Coronary artery (tissue), 2 donors: ENCODE measurements at regions not wholly inside any gene's neighbourhood (a gene's known extent, or its start where the extent isn't known, plus 50 kb on each side); places are given as distances from the start of the nearest gene placed in this dataset.

Experiments used
- DNase-seq: peaks from one replicate; pipeline ENCODE4 v3.0.0-alpha.2; 2017; ENCODE audit warnings: low spot score
- H3K27ac ChIP-seq, 2 donors: fragments of 200-600 bp; sonication (generic); one replicate each; pipeline ENCODE4 v1.5.1; 2016 to 2019
- H3K4me3 ChIP-seq: fragments of 200-600 bp; sonication (generic); 2 replicates; pipeline ENCODE4 v1.5.1; 2016; ENCODE audit warnings: mild to moderate bottlenecking, moderate library complexity
- TF ChIP-seq, protein P1 (sequence below): fragments of 200-600 bp; sonication (generic); IDR thresholded peaks from one replicate; pipeline ENCODE4 v1.5.1; 2019; ENCODE audit warnings: antibody characterized with exemption

DNA sequence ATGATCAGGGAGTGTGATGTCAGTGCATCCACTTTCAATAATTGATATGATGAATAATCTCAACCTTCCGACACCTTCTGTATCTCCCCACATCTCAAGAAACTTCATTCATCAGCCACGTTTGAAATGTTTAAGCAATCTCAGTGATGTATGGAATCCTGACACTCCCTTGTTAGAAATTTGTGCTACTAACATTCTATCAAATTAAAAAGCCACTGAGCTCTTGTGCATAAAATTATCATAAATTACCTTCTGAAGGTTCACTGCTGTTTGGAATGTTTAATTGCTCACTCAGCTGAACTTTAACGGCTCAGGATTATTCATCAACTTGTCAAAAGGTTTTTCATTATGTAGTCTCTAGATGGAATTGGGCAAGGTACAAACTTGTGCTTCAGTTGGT is 108.4 kb upstream of the DPH6 start:
- no peak overlapping the region for H3K27ac ChIP-seq
- TF ChIP-seq, protein P1, sequence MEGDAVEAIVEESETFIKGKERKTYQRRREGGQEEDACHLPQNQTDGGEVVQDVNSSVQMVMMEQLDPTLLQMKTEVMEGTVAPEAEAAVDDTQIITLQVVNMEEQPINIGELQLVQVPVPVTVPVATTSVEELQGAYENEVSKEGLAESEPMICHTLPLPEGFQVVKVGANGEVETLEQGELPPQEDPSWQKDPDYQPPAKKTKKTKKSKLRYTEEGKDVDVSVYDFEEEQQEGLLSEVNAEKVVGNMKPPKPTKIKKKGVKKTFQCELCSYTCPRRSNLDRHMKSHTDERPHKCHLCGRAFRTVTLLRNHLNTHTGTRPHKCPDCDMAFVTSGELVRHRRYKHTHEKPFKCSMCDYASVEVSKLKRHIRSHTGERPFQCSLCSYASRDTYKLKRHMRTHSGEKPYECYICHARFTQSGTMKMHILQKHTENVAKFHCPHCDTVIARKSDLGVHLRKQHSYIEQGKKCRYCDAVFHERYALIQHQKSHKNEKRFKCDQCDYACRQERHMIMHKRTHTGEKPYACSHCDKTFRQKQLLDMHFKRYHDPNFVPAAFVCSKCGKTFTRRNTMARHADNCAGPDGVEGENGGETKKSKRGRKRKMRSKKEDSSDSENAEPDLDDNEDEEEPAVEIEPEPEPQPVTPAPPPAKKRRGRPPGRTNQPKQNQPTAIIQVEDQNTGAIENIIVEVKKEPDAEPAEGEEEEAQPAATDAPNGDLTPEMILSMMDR, result no peak

DNA sequence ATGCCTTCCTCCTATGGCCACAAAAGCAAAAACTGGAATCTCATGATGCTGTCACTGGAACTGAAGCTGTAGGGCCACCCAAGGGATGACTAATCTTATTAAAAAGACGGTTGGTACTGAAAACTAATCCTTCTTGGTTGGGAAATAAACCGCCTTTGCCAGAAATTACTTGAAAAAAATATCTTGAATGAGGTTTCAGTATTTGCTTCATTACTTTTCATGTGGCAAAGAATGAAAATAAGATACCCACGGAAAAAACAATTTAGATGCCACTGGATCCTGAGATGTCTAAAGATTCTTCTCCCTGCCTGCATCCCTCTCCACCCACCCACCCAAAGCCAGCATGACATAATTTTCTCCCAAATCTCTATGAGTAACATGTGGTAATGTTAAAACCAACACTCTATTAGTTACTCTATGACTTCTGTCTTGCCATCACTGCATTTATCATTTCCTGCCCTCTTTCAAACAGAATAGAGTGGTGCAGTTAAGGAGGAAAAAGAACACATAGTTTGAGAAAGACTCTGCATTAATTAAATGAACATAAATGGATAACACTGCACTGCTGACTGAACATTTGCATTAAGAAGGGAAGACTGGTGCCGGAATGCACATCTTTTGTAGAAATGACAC is 111.8 kb upstream of the DPH6 start:
- DNase-seq, result no peak
- TF ChIP-seq, protein P1, result no peak
- peak overlapping the region in 1 of 2 donors; percentile 82 for H3K27ac ChIP-seq
- peak overlapping the region; percentile 47 for H3K4me3 ChIP-seq

More for the DNA sequence above, 108.4 kb upstream of the DPH6 start:
- H3K4me3 ChIP-seq, result no peak overlapping the region
- DNase-seq, result no peak

DNA sequence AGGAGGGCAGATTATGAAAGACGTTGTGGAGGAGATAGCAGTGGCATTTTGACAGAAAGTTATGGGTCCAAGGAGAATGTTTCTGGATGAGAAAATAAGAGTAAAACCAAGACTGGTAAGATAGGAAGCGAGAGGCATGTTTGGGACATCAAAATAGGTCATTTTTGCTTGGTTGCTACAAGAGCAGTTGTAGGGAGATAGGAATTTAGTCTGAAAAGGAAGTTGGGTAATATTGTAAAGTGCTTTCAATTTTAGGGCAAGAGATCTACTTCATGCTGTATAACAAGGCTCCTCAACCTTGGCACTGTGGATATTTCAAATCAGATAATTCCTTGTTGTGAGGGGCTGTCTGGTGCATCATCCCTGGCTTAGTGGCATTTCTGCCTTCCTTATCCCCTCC is 118.0 kb upstream of the DPH6 start:
- peak overlapping the region in 1 of 2 donors; percentile 40 for H3K27ac ChIP-seq
- no peak for DNase-seq
- TF ChIP-seq, protein P1, result no peak
- no peak overlapping the region for H3K4me3 ChIP-seq

DNA sequence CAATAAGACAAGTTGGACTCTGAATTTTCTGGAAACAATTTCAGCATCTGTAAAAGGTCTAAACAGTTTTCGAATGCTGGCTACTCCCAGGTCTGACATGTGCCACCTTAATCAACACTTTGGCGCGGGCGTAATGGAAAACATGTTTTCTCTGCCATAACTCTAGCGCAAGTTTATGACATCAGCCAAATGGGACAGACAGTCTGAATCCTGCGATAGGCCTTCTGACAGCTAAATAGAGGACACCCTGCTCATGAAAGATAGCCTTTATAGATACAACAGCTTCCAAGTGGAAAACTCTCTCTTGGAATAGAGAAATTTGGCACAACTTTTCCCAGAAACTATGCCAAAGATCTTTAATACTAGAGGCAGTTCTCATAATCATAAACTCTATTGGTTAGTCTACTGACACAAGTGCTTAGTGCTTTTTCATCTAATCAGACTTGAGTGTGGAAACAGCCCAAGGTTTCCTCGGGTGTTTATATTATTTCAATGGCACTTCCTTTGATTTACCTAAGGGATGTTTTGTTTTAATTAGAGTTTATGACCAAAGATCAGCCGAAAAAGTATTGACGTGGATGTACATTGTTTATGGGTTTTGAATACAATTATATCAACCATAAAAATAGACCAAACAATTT is 120.1 kb upstream of the DPH6 start:
- no peak for DNase-seq

DNA sequence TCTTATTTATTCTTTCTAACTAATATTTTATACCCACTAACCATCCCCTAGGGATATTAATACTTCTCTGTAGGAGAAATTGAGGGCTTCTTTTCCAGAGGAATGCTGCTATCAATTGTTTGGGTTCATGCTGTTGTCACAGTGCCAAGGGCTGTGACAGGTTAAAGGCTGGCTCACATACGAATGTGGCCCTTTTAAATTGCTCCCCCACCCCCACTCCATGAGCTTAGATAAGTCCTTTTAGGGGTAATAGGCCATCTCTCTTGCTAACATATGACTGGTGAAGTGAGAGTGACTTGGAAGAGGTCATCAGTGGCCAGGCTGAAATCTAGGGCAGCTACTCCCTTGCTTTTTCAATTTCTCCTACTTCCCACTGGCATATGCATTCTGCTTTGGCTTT is 121.9 kb upstream of the DPH6 start:
- H3K27ac ChIP-seq, result no peak overlapping the region
- no peak overlapping the region for H3K4me3 ChIP-seq
- TF ChIP-seq, protein P1, result no peak
- DNase-seq, result no peak

More for the DNA sequence above, 120.1 kb upstream of the DPH6 start:
- H3K4me3 ChIP-seq, result no peak overlapping the region
- TF ChIP-seq, protein P1, result no peak
- peak overlapping the region; percentile 29 to 68 for H3K27ac ChIP-seq

DNA sequence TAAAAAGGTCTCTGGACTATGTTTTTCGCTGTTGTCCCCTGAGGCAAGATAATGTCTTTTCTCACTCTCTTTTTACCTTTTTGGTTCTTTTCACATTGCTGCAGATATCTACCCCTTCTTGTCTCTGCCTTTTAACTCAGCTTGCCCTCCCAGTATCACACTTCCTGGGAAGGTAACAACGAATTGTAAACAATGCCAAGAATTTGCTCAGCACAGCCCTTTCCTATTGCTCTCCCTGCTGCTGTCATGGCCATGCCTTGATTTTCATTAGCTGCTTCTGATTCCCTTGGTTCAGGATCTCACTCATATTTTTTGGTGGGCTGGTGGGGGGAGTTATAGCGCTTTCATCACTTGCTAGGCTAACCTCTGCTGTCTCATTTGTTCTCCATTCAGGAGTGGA is 123.1 kb upstream of the DPH6 start:
- Histone ChIP-seq H3K27ac (no peak overlapping the region), H3K4me3 (no peak overlapping the region)
- no peak for DNase-seq
- TF ChIP-seq, protein P1, result no peak
